Peyer's patch (tissue), 4 donors: ENCODE measurements at regions not wholly inside any gene's neighbourhood (a gene's known extent, or its start where the extent isn't known, plus 50 kb on each side); places are given as distances from the start of the nearest gene placed in this dataset.

Source experiments
- POLR2A ChIP-seq, 2 donors: fragments of 450-650 bp; IDR thresholded peaks; one replicate each; pipeline ENCODE4 v1.5.1; 2017; ENCODE audit warnings: antibody characterized with exemption in 2 of 2, mild to moderate bottlenecking in 2 of 2, moderate library complexity in 2 of 2
- TF ChIP-seq, protein P1 (sequence below), 6 experiments: fragments of 450-650 bp in 4 of 6; fragments of 200-600 bp in 2 of 6; sonication (generic) in 1 of 6; IDR thresholded peaks; one replicate each; pipeline ENCODE4 v1.5.1; 2017 to 2019; ENCODE audit warnings: antibody characterized with exemption in 6 of 6, mild to moderate bottlenecking in 3 of 6, moderate library complexity in 1 of 6

DNA sequence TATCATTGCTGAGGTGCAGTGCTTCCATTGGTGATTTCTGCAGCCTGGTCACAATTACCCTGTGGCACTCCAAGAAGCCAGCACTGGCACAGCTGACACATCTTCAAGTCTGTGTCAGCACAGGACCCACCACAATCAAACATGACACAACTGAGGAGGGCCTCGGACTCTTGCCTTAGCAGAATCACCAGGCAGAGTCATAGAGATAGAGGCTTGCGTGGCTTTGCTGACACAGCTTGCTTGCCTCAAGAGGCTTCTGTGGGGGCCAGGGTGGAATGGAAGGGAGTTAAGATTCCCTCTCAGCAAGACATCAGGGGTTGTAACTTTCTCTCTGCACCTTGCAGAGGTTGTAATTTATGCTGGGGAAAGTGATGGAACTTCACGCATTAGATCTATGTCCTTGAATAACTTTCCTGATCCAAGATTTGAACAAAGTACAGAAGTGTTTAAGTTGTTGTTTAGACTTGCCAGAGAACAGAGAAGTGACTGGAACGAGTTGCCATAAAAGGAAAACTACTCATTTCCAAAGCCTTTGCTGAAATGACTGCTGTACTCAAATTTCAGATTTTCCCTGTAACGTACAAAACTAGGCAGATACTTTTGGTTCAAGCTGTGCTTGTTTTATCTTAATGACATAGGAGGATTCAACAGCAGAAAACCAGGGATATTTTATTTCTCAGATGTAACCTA, 170.7 kb downstream of the DIPK2A start:
- TF ChIP-seq, protein P1, sequence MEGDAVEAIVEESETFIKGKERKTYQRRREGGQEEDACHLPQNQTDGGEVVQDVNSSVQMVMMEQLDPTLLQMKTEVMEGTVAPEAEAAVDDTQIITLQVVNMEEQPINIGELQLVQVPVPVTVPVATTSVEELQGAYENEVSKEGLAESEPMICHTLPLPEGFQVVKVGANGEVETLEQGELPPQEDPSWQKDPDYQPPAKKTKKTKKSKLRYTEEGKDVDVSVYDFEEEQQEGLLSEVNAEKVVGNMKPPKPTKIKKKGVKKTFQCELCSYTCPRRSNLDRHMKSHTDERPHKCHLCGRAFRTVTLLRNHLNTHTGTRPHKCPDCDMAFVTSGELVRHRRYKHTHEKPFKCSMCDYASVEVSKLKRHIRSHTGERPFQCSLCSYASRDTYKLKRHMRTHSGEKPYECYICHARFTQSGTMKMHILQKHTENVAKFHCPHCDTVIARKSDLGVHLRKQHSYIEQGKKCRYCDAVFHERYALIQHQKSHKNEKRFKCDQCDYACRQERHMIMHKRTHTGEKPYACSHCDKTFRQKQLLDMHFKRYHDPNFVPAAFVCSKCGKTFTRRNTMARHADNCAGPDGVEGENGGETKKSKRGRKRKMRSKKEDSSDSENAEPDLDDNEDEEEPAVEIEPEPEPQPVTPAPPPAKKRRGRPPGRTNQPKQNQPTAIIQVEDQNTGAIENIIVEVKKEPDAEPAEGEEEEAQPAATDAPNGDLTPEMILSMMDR (IDR thresholded peaks at IDR 0.05): no peak
- TF ChIP-seq POLR2A (IDR thresholded peaks at IDR 0.05): no peak
